Lung (tissue), 11 donors: ENCODE measurements at regions not wholly inside any gene's neighbourhood (a gene's known extent, or its start where the extent isn't known, plus 50 kb on each side); places are given as distances from the start of the nearest gene placed in this dataset.

Experiments
- ATAC-seq: fragments of 200-7000 bp; cut with Tn5 transposase; one replicate; pipeline ENCODE4 v1.9.1; 2020; ENCODE audit warnings: moderate number of reproducible peaks; ENCODE audit not compliant: insufficient read depth, low FRiP score
- DNase-seq, 3 donors: peaks; one replicate each; pipeline ENCODE4 v3.0.0-alpha.2; 2013 to 2017
- H3K27ac ChIP-seq, 2 donors: one replicate each; pipeline ENCODE4 v1.5.1; 2013; ENCODE audit warnings: mild to moderate bottlenecking in 2 of 2, moderate library complexity in 2 of 2, control low read depth in 1 of 2, inconsistent platforms in 1 of 2, low read depth in 1 of 2, low read length in 1 of 2
- H3K27me3 ChIP-seq, 3 donors: one replicate each; pipeline ENCODE4 v1.5.1; 2013; ENCODE audit warnings: low read length in 2 of 3; ENCODE audit not compliant: control insufficient read depth in 3 of 3, insufficient read depth in 3 of 3
- H3K36me3 ChIP-seq, 4 donors: one replicate each; pipeline ENCODE4 v1.5.1; 2013; ENCODE audit warnings: low read length in 4 of 4, mild to moderate bottlenecking in 1 of 4, moderate library complexity in 1 of 4; ENCODE audit not compliant: control insufficient read depth in 4 of 4, insufficient read depth in 4 of 4
- H3K4me1 ChIP-seq, 5 donors: one replicate each; pipeline ENCODE4 v1.5.1; 2013; ENCODE audit warnings: low read length in 5 of 5, mild to moderate bottlenecking in 2 of 5, moderate library complexity in 1 of 5; ENCODE audit not compliant: control insufficient read depth in 5 of 5, insufficient read depth in 5 of 5
- H3K4me3 ChIP-seq: one replicate; pipeline ENCODE4 v1.5.1; 2013; ENCODE audit warnings: mild to moderate bottlenecking, control low read depth, moderate library complexity
- H3K9ac ChIP-seq, 2 donors: one replicate each; pipeline ENCODE4 v1.5.1; 2013; ENCODE audit warnings: low read length in 2 of 2, control low read depth in 1 of 2; ENCODE audit not compliant: insufficient read depth in 1 of 2
- H3K9me3 ChIP-seq, 4 donors: one replicate each; pipeline ENCODE4 v1.5.1; 2013; ENCODE audit warnings: low read length in 3 of 4, mild to moderate bottlenecking in 1 of 4, moderate library complexity in 1 of 4; ENCODE audit not compliant: control insufficient read depth in 4 of 4, insufficient read depth in 3 of 4
- CTCF ChIP-seq: IDR thresholded peaks from 2 replicates; pipeline ENCODE4 v1.5.1; 2012; ENCODE audit warnings: mild to moderate bottlenecking; ENCODE audit errors: control extremely low read depth, extremely low read depth
- WGBS, 2 donors: extraction: QIAGEN DNeasy Blood & Tissue Kit; methylation state at CpG; one replicate each; pipeline ENCODE4 v1.1.7; 2013; 5-methylcytosine and 5-hydroxymethylcytosine counted together
- donor health status: control.
- donor health status: control.
- donor health status: Bipolar disorder and iron deficiency.
- donor health status: healthy.
- donor health status: DM: yes; HTN: yes; CAD: no.

- Histone ChIP-seq H3K9ac (no peak overlapping the region), H3K4me3 (no peak overlapping the region), H3K27me3 (no peaks in the 10 kb centered on the region), H3K36me3 (peaks cover 5 to 46% (median 29%) of the 10 kb centered on the region in 4 donors), H3K9me3 (peaks cover 0 to 3% (median 0%) of the 10 kb centered on the region in 4 donors), H3K4me1 (no peaks in the 10 kb centered on the region), H3K27ac (no peak overlapping the region)
- no peak for DNase-seq
- 88 to 98% methylated on average over 23 to 26 of the region's 26 CpGs for WGBS, 2 donors
- no peak for TF ChIP-seq CTCF
- ATAC-seq, result no peak
These were observed 131.1 kb downstream of the CRYBB2 start for GRCh38 chr22:25350551-25350971.

- WGBS, 2 donors, result 94 to 97% methylated on average over 18 of the region's 18 CpGs
- Histone ChIP-seq H3K9ac (no peak overlapping the region), H3K4me1 (no peaks in the 10 kb centered on the region), H3K4me3 (no peak overlapping the region), H3K27ac (no peak overlapping the region), H3K9me3 (peaks cover 0 to 3% (median 0%) of the 10 kb centered on the region in 4 donors), H3K27me3 (no peaks in the 10 kb centered on the region), H3K36me3 (peaks cover 8 to 46% (median 31%) of the 10 kb centered on the region in 4 donors)
- DNase-seq, result no peak
- TF ChIP-seq CTCF, result no peak
- no peak for ATAC-seq
These were observed 132.3 kb downstream of the CRYBB2 start for GRCh38 chr22:25351631-25352293.

GRCh38 chr22:25352294-25352680 lies 132.8 kb downstream of the CRYBB2 start:
- 95 to 97% methylated on average over 8 of the region's 8 CpGs for WGBS, 2 donors
- H3K36me3 ChIP-seq, result peaks cover 13 to 44% (median 31%) of the 10 kb centered on the region in 4 donors
- no peaks in the 10 kb centered on the region for H3K4me1 ChIP-seq
- no peak for ATAC-seq
- no peak overlapping the region for H3K9ac ChIP-seq
- no peaks in the 10 kb centered on the region for H3K9me3 ChIP-seq
- H3K27me3 ChIP-seq, result no peaks in the 10 kb centered on the region
- H3K27ac ChIP-seq, result no peak overlapping the region
- H3K4me3 ChIP-seq, result no peak overlapping the region
- no peak for DNase-seq
- no peak for TF ChIP-seq CTCF
